Esophagus (tissue), 2 donors: ENCODE measurements at regions not wholly inside any gene's neighbourhood (a gene's known extent, or its start where the extent isn't known, plus 50 kb on each side); places are given as distances from the start of the nearest gene placed in this dataset.

Source experiments
- H3K27ac ChIP-seq, 2 donors: one replicate each; pipeline ENCODE4 v1.5.1; 2013; ENCODE audit warnings: low read depth in 2 of 2, mild to moderate bottlenecking in 2 of 2, inconsistent platforms in 1 of 2, low read length in 1 of 2, moderate library complexity in 1 of 2
- H3K27me3 ChIP-seq, 2 donors: one replicate each; pipeline ENCODE4 v1.6.1; 2013; ENCODE audit warnings: low read length in 2 of 2, control low read depth in 1 of 2, mild to moderate bottlenecking in 1 of 2; ENCODE audit not compliant: insufficient read depth in 2 of 2, control insufficient read depth in 1 of 2
- H3K36me3 ChIP-seq, 2 donors: one replicate each; pipeline ENCODE4 v1.6.1; 2013; ENCODE audit warnings: low read length in 1 of 2; ENCODE audit not compliant: control insufficient read depth in 2 of 2, insufficient read depth in 2 of 2
- H3K4me1 ChIP-seq, 2 donors: one replicate each; pipeline ENCODE4 v1.6.1; 2013; ENCODE audit warnings: low read length in 1 of 2; ENCODE audit not compliant: control insufficient read depth in 2 of 2, insufficient read depth in 2 of 2
- H3K4me3 ChIP-seq, 2 donors: one replicate each; pipeline ENCODE4 v1.5.1; 2013; ENCODE audit warnings: low read length in 2 of 2, mild to moderate bottlenecking in 2 of 2, low read depth in 1 of 2, moderate library complexity in 1 of 2
- H3K9me3 ChIP-seq, 2 donors: one replicate each; pipeline ENCODE4 v1.6.1; 2013; ENCODE audit warnings: mild to moderate bottlenecking in 2 of 2, low read depth in 1 of 2, low read length in 1 of 2, moderate library complexity in 1 of 2; ENCODE audit not compliant: control insufficient read depth in 2 of 2, insufficient read depth in 1 of 2
- WGBS, 2 donors: extraction: QIAGEN DNeasy Blood & Tissue Kit; methylation state at CpG; one replicate each; pipeline ENCODE4 v1.1.7; 2013; 5-methylcytosine and 5-hydroxymethylcytosine counted together
- donor health status: healthy with polysubstance abuse.
- donor health status: Bipolar disorder and iron deficiency.

- Histone ChIP-seq H3K4me1 (no peaks in the 10 kb centered on the region), H3K4me3 (no peak overlapping the region), H3K9me3 (peaks cover 0 to 4% of the 10 kb centered on the region in 2 donors), H3K36me3 (no peaks in the 10 kb centered on the region), H3K27me3 (no peaks in the 10 kb centered on the region), H3K27ac (no peak overlapping the region)
- WGBS, 2 donors = 45 to 47% methylated on average over 2 of the region's 2 CpGs
Observed at GRCh38 chr17:53932386-53932785, 109.7 kb downstream of the KIF2B start.

- Histone ChIP-seq H3K36me3 (no peaks in the 10 kb centered on the region), H3K9me3 (peaks cover 0 to 4% of the 10 kb centered on the region in 2 donors), H3K27me3 (no peaks in the 10 kb centered on the region), H3K4me1 (no peaks in the 10 kb centered on the region), H3K4me3 (no peak overlapping the region), H3K27ac (no peak overlapping the region)
- 65 to 83% methylated on average over 2 of the region's 2 CpGs for WGBS, 2 donors
Observed at GRCh38 chr17:53934931-53935330, 112.2 kb downstream of the KIF2B start.

- Histone ChIP-seq H3K4me3 (no peak overlapping the region), H3K9me3 (no peaks in the 10 kb centered on the region), H3K27me3 (no peaks in the 10 kb centered on the region), H3K4me1 (no peaks in the 10 kb centered on the region), H3K27ac (no peak overlapping the region), H3K36me3 (no peaks in the 10 kb centered on the region)
Observed at GRCh38 chr17:53941231-53941630, 118.5 kb downstream of the KIF2B start.

GRCh38 chr17:53942436-53942835 lies 119.7 kb downstream of the KIF2B start:
- no peak overlapping the region for H3K4me3 ChIP-seq

GRCh38 chr17:53942898-53943297 lies 120.2 kb downstream of the KIF2B start:
- WGBS, 2 donors = 85 to 91% methylated on average over 2 of the region's 2 CpGs
- Histone ChIP-seq H3K9me3 (no peaks in the 10 kb centered on the region), H3K27ac (no peak overlapping the region), H3K27me3 (no peaks in the 10 kb centered on the region), H3K4me3 (no peak overlapping the region), H3K36me3 (no peaks in the 10 kb centered on the region), H3K4me1 (no peaks in the 10 kb centered on the region)

More at GRCh38 chr17:53942436-53942835, 119.7 kb downstream of the KIF2B start:
- H3K36me3 ChIP-seq = no peaks in the 10 kb centered on the region
- H3K27me3 ChIP-seq = no peaks in the 10 kb centered on the region
- H3K9me3 ChIP-seq = no peaks in the 10 kb centered on the region
- WGBS, 2 donors = 48 to 51% methylated on average over 1 of the region's 1 CpG
- no peaks in the 10 kb centered on the region for H3K4me1 ChIP-seq
- H3K27ac ChIP-seq = no peak overlapping the region

GRCh38 chr17:53948323-53948722 lies 125.6 kb downstream of the KIF2B start:
- H3K27me3 ChIP-seq = no peaks in the 10 kb centered on the region
- H3K9me3 ChIP-seq = peaks cover 5 to 9% of the 10 kb centered on the region in 2 donors
- WGBS, 2 donors = 43 to 50% methylated on average over 1 of the region's 1 CpG
- no peak overlapping the region for H3K4me3 ChIP-seq
- no peaks in the 10 kb centered on the region for H3K36me3 ChIP-seq
- H3K4me1 ChIP-seq = peaks cover 0 to 2% of the 10 kb centered on the region in 2 donors
- no peak overlapping the region for H3K27ac ChIP-seq

GRCh38 chr17:53949473-53950090 lies 126.9 kb downstream of the KIF2B start:
- no peak overlapping the region for H3K27ac ChIP-seq
- peaks cover 5 to 9% of the 10 kb centered on the region in 2 donors for H3K9me3 ChIP-seq
- no peaks in the 10 kb centered on the region for H3K27me3 ChIP-seq
- H3K4me3 ChIP-seq = no peak overlapping the region
- WGBS, 2 donors = 53 to 58% methylated on average over 9 of the region's 9 CpGs
- no peaks in the 10 kb centered on the region for H3K36me3 ChIP-seq
- peaks cover 0 to 2% of the 10 kb centered on the region in 2 donors for H3K4me1 ChIP-seq

- 62 to 63% methylated on average over 5 of the region's 5 CpGs for WGBS, 2 donors
- H3K4me3 ChIP-seq = no peak overlapping the region
- H3K4me1 ChIP-seq = peaks cover 0 to 2% of the 10 kb centered on the region in 2 donors
Observed at GRCh38 chr17:53950207-53950857, 127.6 kb downstream of the KIF2B start.

GRCh38 chr17:53950858-53951250 lies 128.1 kb downstream of the KIF2B start:
- Histone ChIP-seq H3K27ac (no peak overlapping the region), H3K36me3 (no peaks in the 10 kb centered on the region), H3K4me1 (peaks cover 0 to 2% of the 10 kb centered on the region in 2 donors), H3K4me3 (no peak overlapping the region), H3K9me3 (peaks cover 5 to 9% of the 10 kb centered on the region in 2 donors), H3K27me3 (no peaks in the 10 kb centered on the region)

More at GRCh38 chr17:53950207-53950857, 127.6 kb downstream of the KIF2B start:
- peaks cover 5 to 9% of the 10 kb centered on the region in 2 donors for H3K9me3 ChIP-seq
- no peak overlapping the region for H3K27ac ChIP-seq
- no peaks in the 10 kb centered on the region for H3K36me3 ChIP-seq
- H3K27me3 ChIP-seq = no peaks in the 10 kb centered on the region

- Histone ChIP-seq H3K4me1 (no peaks in the 10 kb centered on the region), H3K4me3 (no peak overlapping the region), H3K9me3 (no peaks in the 10 kb centered on the region), H3K27ac (no peak overlapping the region), H3K36me3 (no peaks in the 10 kb centered on the region), H3K27me3 (no peaks in the 10 kb centered on the region)
- WGBS, 2 donors = 11 to 15% methylated on average over 1 of the region's 1 CpG
Observed at GRCh38 chr17:53971361-53971760, 148.6 kb downstream of the KIF2B start.
